ENCODE measurements at regions not wholly inside any gene's neighbourhood (a gene's known extent, or its start where the extent isn't known, plus 50 kb on each side); places are given as distances from the start of the nearest gene placed in this dataset.
"Not testable (repeated sequence)": the region's sequence is repeated elsewhere in the genome, so short reads cannot be mapped to it uniquely, and the experiment has no call there.

GRCh38 chr7:94314413-94315410, 80.0 kb upstream of the COL1A2 start:
- DNase-seq (ENCODE audit: low spot score), result peak; percentile 82

- DNase-seq (ENCODE audit: low spot score), result not testable (repeated sequence)
Observed at GRCh38 chr7:94321138-94321537, 73.6 kb upstream of the COL1A2 start.

- no peak for DNase-seq (ENCODE audit: low spot score)
Observed at GRCh38 chr7:94323844-94324243, 70.9 kb upstream of the COL1A2 start.

GRCh38 chr7:94324380-94325121, 70.1 kb upstream of the COL1A2 start:
- DNase-seq (ENCODE audit: low spot score), result no peak

GRCh38 chr7:94325122-94325475, 69.6 kb upstream of the COL1A2 start:
- no peak for DNase-seq (ENCODE audit: low spot score)

GRCh38 chr7:94330269-94331020, 64.2 kb upstream of the COL1A2 start:
- no peak for DNase-seq (ENCODE audit: low spot score)

GRCh38 chr7:94332571-94332970, 62.1 kb upstream of the COL1A2 start:
- DNase-seq (ENCODE audit: low spot score), result no peak

- DNase-seq (ENCODE audit: low spot score), result no peak
Observed at GRCh38 chr7:94333810-94334209, 60.9 kb upstream of the COL1A2 start.

GRCh38 chr7:94335586-94335985, 59.1 kb upstream of the COL1A2 start:
- DNase-seq (ENCODE audit: low spot score), result no peak

GRCh38 chr7:94336009-94336408, 58.7 kb upstream of the COL1A2 start:
- DNase-seq (ENCODE audit: low spot score), result peak; percentile 63

- no peak for DNase-seq (ENCODE audit: low spot score)
Observed at GRCh38 chr7:94338921-94339371, 55.7 kb upstream of the COL1A2 start.

- no peak for DNase-seq (ENCODE audit: low spot score)
Observed at GRCh38 chr7:94344826-94345225, 49.9 kb upstream of the COL1A2 start.

Data from COLO829 (cell line).